Sigmoid colon (tissue), 4 donors: ENCODE measurements at regions not wholly inside any gene's neighbourhood (a gene's known extent, or its start where the extent isn't known, plus 50 kb on each side); places are given as distances from the start of the nearest gene placed in this dataset.

Source experiments
- CTCF ChIP-seq, 4 experiments: fragments of 450-650 bp in 3 of 4; fragments of 200-600 bp in 1 of 4; IDR thresholded peaks; one replicate each; pipeline ENCODE4 v1.5.1; 2016 to 2019; ENCODE audit warnings: antibody characterized with exemption in 4 of 4, mild to moderate bottlenecking in 3 of 4, moderate library complexity in 2 of 4
- POLR2AphosphoS5 ChIP-seq, 4 donors: sonication (generic); formaldehyde crosslinking; IDR thresholded peaks; one replicate each; pipeline ENCODE4 v1.6.1; 2017; ENCODE audit warnings: antibody characterized with exemption in 4 of 4

DNA sequence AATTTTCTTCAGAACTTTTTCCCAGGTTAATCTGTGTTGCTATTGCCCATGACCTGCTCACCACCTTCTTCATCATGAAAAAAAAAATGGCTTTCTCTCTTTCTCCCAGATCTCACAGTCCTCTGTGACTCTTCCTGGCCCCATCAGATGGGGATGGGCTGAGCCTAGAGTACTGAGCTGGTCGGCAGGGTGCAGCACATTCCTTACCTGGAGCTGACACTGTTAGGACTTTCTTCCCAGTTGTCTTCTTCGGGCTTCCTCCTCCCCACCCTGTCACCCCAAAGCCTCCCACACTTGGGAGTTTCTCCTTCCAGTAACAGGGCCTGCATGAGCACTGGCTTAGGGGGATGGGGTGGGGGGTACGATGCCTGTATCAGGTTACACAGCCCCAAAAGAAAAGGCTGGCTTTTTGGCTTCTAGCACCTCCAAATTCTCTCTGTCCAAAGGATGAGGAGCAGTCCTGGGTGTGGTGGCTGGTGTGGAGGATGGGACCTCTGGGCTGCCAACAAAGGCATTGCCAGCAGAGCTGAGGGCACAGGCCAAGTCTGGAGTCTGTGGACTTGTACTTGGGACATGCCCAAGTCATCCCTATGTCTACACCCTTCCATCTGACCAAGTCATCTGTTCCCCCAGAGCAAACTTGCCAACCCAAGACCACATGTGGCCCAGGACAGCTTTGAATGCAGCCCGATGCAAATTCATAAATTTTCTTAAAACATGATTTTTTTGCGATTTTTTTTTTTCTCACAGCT lies 68.0 kb upstream of the HSPA9 start:
- TF ChIP-seq CTCF (IDR thresholded peaks at IDR 0.05) (no peak), POLR2AphosphoS5 (IDR thresholded peaks at IDR 0.05) (no peak)
